ENCODE measurements at regions not wholly inside any gene's neighbourhood (a gene's known extent, or its start where the extent isn't known, plus 50 kb on each side); places are given as distances from the start of the nearest gene placed in this dataset.
A peak's percentile ranks its signal among the peaks of the same experiment; 100 is the strongest.
"Not testable (repeated sequence)": the region's sequence is repeated elsewhere in the genome, so short reads cannot be mapped to it uniquely, and the experiment has no call there.

DNA sequence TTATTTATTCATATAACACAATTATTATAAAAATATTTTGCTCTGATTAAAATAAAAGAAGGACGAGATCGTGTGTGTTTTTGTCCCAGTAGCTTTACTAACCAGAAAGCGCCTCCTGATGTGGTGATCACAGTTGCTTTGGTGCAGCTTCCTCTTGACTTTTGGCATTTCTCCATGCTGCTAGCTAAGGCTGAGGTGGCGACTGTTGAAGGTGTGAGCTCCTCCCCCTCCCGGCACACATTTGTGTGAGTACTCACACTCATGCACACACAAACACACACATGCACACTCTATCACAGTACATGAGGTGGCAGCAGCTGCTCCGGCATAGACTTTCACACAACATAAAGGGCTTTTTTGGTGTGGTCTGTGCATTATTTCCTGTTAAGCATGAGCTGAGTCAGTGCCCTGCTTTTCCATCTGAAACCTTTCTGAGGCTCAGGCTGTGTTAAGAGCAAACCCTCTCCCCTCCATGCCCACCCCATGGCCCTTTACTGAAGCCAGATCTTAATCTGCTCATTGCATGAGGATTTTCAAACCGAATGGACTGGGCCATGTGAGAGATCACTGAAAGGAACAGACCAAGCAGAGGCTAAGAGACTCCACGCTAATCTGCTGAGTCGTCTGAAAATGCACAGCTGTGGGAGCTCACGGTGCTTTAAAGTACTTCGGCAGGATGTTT, 53.3 kb downstream of the FOXD4L1 start:
- H3K27ac Mint-ChIP-seq (ENCODE audit: unreplicated experiment); H3K4me3 Mint-ChIP-seq; DNase-seq (ENCODE audit: low read depth, low spot score); H3K9me3 Mint-ChIP-seq; H3K4me1 Mint-ChIP-seq; H3K36me3 Mint-ChIP-seq (ENCODE audit: low read depth): not testable (repeated sequence)
- H3K27me3 Mint-ChIP-seq (ENCODE audit: low read depth): peaks cover 26% of the 10 kb centered on the region

DNA sequence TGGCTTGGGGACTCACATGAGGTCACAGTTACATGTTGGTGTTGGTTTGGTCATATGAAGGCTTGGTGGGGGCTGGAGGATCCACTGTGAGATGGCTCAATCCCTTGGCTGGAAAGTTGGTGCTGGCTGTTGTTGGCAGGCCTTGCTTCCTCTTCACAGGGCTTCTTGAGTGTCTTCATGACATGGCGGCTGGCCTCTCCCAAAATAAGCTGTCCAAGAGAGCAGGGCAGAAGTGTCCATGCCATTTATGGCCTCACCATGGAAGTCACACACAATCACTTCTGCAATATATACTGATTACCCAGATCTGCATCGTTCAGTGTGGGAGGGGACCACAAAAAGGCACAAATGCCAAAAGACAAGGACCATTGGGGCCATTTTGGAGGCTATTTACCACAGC, 61.4 kb downstream of the FOXD4L1 start:
- H3K36me3 Mint-ChIP-seq (ENCODE audit: low read depth); H3K4me1 Mint-ChIP-seq; DNase-seq (ENCODE audit: low read depth, low spot score); H3K9me3 Mint-ChIP-seq; H3K4me3 Mint-ChIP-seq; H3K27ac Mint-ChIP-seq (ENCODE audit: unreplicated experiment): not testable (repeated sequence)
- H3K27me3 Mint-ChIP-seq (ENCODE audit: low read depth): peaks cover 34% of the 10 kb centered on the region

DNA sequence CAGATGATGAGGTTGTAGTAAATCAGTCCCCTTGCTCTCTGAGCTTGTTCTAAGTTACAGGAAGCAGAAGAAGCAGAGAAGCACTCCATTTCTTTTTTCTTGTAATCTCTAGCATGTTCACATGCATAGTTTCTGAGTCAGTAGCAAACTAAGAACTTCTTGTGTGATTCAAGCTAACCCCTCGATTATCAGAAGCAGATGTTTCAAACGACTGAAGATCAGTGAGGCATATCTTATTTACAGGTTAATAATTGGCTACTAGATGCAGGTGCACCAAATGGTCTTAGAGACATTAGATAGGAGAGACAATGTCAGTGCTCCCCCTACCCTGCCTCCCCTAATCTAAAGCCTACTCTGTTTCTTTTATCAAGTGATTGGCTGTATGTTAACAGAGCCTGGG, 64.2 kb downstream of the FOXD4L1 start:
- not testable (repeated sequence) for H3K36me3 Mint-ChIP-seq (ENCODE audit: low read depth); H3K4me3 Mint-ChIP-seq; H3K4me1 Mint-ChIP-seq; H3K27ac Mint-ChIP-seq (ENCODE audit: unreplicated experiment); DNase-seq (ENCODE audit: low read depth, low spot score); H3K9me3 Mint-ChIP-seq
- peaks cover 20% of the 10 kb centered on the region for H3K27me3 Mint-ChIP-seq (ENCODE audit: low read depth)

DNA sequence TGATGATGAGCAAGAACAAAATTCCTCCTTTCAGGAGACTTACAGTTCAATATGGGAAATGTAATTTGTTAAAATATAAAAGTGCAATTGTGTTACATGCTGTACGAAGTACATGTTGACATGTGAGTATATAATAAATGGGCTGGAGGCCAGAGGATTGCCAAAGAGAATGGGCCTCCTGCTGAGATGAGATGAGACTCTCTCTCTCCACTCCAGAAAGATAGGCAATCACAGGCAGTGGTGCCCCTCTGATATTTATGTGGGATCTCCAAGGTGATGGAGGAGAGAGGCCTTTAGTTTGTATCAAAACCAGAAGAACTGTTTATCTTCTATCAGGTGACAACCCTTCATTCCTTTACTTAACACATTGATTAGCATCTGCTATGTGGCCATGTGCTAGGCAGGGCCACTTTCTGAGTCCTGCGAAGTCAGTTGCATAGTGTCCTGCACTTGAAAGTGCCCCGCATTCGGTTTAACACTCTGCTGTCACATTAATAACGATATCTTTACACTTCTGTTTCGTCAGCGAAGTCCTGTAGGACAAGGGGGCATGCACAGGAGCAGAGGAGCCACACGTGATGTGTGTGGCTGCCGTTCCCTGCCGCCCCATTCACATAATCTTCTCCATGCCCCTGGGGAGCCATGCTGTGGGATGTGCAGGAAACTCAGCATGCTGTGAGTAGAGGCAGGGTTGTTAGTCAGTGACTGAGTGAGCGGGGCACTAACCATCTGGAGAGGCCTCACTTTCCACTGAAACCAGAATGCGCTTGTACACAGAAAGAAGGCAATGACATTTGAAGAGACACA, 60.2 kb upstream of the RABL2A start:
- H3K4me3 Mint-ChIP-seq; H3K4me1 Mint-ChIP-seq; H3K9me3 Mint-ChIP-seq; H3K27ac Mint-ChIP-seq (ENCODE audit: unreplicated experiment); DNase-seq (ENCODE audit: low read depth, low spot score); H3K36me3 Mint-ChIP-seq (ENCODE audit: low read depth): not testable (repeated sequence)
- H3K27me3 Mint-ChIP-seq (ENCODE audit: low read depth): peaks cover 19% of the 10 kb centered on the region

DNA sequence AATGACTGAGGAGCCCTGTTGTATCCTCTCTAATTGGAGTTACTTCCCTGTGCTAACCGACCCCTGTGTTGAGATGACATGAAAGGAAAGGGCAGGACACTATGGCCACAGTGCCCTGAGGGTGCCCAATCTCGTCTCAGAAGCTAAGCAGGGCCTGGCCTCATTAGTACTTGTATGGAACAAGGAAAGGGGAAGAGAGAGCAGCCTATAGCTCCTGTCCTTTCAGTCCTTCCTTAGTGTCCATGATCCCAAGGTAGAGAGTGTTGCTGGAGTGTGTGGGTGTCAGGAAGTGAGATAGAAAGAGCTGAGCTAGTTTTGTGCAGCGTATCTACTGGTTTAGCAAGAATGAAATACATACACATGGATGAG, 59.6 kb upstream of the RABL2A start:
- not testable (repeated sequence) for DNase-seq (ENCODE audit: low read depth, low spot score); H3K4me3 Mint-ChIP-seq; H3K36me3 Mint-ChIP-seq (ENCODE audit: low read depth); H3K4me1 Mint-ChIP-seq; H3K9me3 Mint-ChIP-seq; H3K27ac Mint-ChIP-seq (ENCODE audit: unreplicated experiment)
- H3K27me3 Mint-ChIP-seq (ENCODE audit: low read depth): peaks cover 19% of the 10 kb centered on the region

DNA sequence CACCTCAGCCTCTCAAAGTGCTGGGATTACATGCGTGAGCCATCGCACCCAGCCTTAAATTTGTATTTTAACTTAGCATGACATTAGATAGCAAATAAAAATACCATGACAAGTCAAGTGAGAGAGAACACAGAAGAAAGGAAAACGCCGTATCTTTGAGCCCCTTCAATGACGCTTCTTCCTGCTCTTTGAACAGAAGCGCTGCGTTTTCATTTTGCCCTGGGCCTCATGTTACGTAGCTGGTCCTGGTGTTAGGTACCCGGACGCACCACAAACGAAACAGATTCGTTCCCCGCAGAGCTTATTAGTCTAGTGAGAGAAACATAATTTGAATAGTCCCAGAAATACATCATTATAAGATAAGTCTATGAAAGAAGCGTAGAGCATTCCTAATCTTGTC, 58.8 kb upstream of the RABL2A start:
- not testable (repeated sequence) for H3K36me3 Mint-ChIP-seq (ENCODE audit: low read depth); H3K4me1 Mint-ChIP-seq; H3K27ac Mint-ChIP-seq (ENCODE audit: unreplicated experiment); H3K9me3 Mint-ChIP-seq; H3K4me3 Mint-ChIP-seq; DNase-seq (ENCODE audit: low read depth, low spot score)
- peaks cover 24% of the 10 kb centered on the region for H3K27me3 Mint-ChIP-seq (ENCODE audit: low read depth)

DNA sequence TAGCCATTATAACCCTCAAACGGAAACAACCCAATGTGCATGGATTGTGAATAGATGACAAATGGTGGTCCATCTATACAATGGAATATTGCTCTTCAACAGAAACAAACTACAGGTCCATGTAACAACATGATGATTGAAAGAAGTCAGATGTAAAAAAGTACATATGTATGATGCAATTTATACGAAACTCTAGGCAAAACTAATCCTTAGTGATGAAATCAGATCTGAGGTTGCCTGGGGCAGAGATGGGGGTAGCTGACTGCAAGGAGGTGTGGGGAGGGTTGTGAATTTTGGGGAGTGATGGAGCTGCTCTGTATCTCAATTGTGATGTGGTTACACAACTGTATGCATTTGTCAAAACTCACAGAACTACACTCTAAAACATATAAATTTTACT, 57.0 kb upstream of the RABL2A start:
- H3K4me3 Mint-ChIP-seq; H3K4me1 Mint-ChIP-seq; DNase-seq (ENCODE audit: low read depth, low spot score); H3K27ac Mint-ChIP-seq (ENCODE audit: unreplicated experiment); H3K9me3 Mint-ChIP-seq; H3K36me3 Mint-ChIP-seq (ENCODE audit: low read depth): not testable (repeated sequence)
- H3K27me3 Mint-ChIP-seq (ENCODE audit: low read depth): peaks cover 25% of the 10 kb centered on the region

DNA sequence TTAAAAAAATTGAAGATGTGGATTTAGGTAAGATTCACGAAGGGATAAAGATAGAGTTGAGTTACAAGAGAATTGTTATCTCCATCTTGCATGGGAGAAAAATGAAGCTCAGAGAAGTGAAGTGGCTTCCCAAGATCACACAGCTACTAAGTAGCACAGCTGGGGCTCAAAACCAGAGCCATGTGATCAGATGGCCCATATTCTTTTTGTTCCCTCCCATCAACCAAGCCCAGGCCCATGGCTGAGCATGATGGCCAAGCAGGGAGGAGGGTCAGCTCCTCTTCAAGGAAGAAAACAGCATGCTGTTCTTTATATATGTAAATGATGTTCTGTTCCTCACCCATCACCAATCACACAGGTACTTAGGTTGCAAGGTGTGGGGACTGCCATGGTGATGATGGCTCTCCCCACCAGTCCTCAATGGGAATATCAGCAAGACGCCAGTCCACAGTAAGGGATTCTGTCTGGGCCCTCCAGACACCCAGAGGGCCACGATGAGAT, 56.5 kb upstream of the RABL2A start:
- not testable (repeated sequence) for H3K4me3 Mint-ChIP-seq; H3K36me3 Mint-ChIP-seq (ENCODE audit: low read depth); H3K9me3 Mint-ChIP-seq; H3K27ac Mint-ChIP-seq (ENCODE audit: unreplicated experiment); H3K4me1 Mint-ChIP-seq; DNase-seq (ENCODE audit: low read depth, low spot score)
- H3K27me3 Mint-ChIP-seq (ENCODE audit: low read depth): peaks cover 22% of the 10 kb centered on the region

DNA sequence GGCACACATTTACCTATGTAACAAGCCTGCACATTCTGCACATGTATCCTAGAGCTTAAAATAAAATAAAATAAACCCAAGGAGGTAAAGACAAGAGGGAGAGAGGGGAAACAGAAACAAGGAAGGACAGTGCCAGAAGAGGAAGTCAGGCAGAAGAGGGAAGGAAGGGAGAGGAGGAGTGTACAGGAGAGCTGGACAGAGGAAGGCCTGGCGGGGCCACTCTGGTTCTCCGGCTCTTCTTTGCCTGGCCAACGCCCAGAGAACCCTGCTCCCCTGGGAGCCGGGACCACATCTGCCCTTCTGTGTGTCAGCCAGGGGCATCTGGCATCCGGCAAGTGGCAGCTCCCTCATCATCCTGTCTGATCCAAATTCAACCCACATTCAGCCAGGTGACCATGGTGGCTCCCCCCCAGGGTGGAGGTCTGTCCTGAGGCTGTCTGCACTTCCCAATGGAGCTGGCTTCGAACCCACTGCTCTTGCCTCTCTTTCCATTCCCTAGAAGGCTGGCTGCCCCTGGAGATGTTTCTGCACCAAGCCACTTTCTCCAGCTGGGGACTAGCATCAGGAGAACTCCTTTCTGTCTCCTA, 55.5 kb upstream of the RABL2A start:
- H3K36me3 Mint-ChIP-seq (ENCODE audit: low read depth): not testable (repeated sequence)
- peaks cover 28% of the 10 kb centered on the region for H3K27me3 Mint-ChIP-seq (ENCODE audit: low read depth)

DNA sequence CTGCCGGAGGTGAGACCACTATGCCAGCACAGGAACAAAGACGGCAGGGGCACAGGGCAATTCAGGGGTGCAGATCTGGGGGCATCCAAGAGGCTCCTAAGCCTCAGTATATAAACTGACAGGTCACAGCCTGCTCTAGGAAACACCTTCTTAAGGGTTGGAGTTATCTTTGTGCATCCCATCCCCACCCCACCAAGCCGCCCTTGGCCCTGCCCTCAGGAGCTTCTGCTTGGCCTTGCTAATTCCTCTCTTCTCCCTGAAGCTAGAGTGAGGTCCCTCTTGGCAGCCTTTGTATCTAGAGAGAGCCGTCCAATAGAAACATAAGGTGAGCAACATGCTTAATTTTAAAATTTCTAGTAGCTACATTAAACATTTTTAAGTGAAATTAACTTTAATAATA, 51.3 kb upstream of the RABL2A start:
- DNase-seq (ENCODE audit: low read depth, low spot score); H3K4me3 Mint-ChIP-seq: not testable (repeated sequence)

More for the DNA sequence above, 55.5 kb upstream of the RABL2A start:
- not testable (repeated sequence) for H3K9me3 Mint-ChIP-seq; H3K4me3 Mint-ChIP-seq; H3K4me1 Mint-ChIP-seq; H3K27ac Mint-ChIP-seq (ENCODE audit: unreplicated experiment); DNase-seq (ENCODE audit: low read depth, low spot score)

DNA sequence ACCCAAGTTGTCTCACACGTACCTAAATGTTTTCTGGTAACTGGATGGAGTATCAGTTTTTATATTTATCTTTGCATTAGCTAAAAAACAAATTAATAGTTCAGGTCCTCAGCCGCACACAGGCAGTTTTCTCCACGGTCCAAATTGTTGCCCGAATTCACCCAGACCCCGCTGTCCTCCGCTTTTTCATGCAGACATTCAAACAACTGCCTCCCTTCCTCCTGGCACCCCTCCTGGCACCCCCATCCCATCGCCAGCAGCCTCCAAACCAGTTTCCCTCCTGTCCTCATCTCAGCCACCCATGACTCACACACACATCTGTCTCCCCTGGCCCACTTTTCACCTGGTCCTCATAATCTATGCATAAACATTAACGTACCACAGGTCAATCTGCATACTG, 50.7 kb upstream of the RABL2A start:
- H3K36me3 Mint-ChIP-seq (ENCODE audit: low read depth); H3K4me3 Mint-ChIP-seq; DNase-seq (ENCODE audit: low read depth, low spot score); H3K9me3 Mint-ChIP-seq; H3K4me1 Mint-ChIP-seq: not testable (repeated sequence)
- Mint-ChIP-seq H3K27me3 (ENCODE audit: low read depth) (peaks cover 16% of the 10 kb centered on the region), H3K27ac (ENCODE audit: unreplicated experiment) (peak overlapping the region; percentile 40)

More for the DNA sequence above, 51.3 kb upstream of the RABL2A start:
- H3K4me1 Mint-ChIP-seq; H3K9me3 Mint-ChIP-seq; H3K27ac Mint-ChIP-seq (ENCODE audit: unreplicated experiment); H3K36me3 Mint-ChIP-seq (ENCODE audit: low read depth): not testable (repeated sequence)
- peaks cover 20% of the 10 kb centered on the region for H3K27me3 Mint-ChIP-seq (ENCODE audit: low read depth)
